Right lobe of liver (tissue), 6 donors: ENCODE measurements at regions not wholly inside any gene's neighbourhood (a gene's known extent, or its start where the extent isn't known, plus 50 kb on each side); places are given as distances from the start of the nearest gene placed in this dataset.

Experiments used
- ATAC-seq, 4 donors: fragments of 200-7000 bp; cut with Tn5 transposase; one replicate each; pipeline ENCODE4 v1.9.1; 2020; ENCODE audit warnings: mild to moderate bottlenecking in 4 of 4, moderate library complexity in 4 of 4
- DNase-seq, 3 donors: peaks; one replicate each; pipeline ENCODE4 v3.0.0-alpha.2; 2020
- H3K27ac ChIP-seq, 3 donors: fragments of 200-600 bp; one replicate each; pipeline ENCODE4 v1.8.0; 2022
- H3K27me3 ChIP-seq, 2 donors: fragments of 200-600 bp; one replicate each; pipeline ENCODE4 v1.8.0; 2022
- H3K36me3 ChIP-seq, 4 donors: fragments of 200-600 bp; sonication (generic) in 1 of 4; one replicate each; pipeline versions ENCODE4 v1.5.1 to v1.8.0; 2017 to 2022; ENCODE audit warnings: control low read depth in 1 of 4
- H3K4me1 ChIP-seq, 4 donors: fragments of 200-600 bp; sonication (generic) in 1 of 4; one replicate each; pipeline versions ENCODE4 v1.5.1 to v1.8.0; 2017 to 2022; ENCODE audit warnings: control low read depth in 1 of 4
- H3K4me3 ChIP-seq, 3 donors: fragments of 200-600 bp; one replicate each; pipeline ENCODE4 v1.8.0; 2022
- H3K9me3 ChIP-seq, 4 donors: fragments of 200-600 bp; sonication (generic) in 1 of 4; one replicate each; pipeline versions ENCODE4 v1.5.1 to v1.8.0; 2017 to 2022; ENCODE audit warnings: control low read depth in 1 of 4
- CTCF ChIP-seq, 4 donors: fragments of 200-600 bp in 3 of 4; fragments of 450-650 bp in 1 of 4; IDR thresholded peaks; one replicate each; pipeline versions ENCODE4 v1.5.1 to v1.8.0; 2016 to 2022; ENCODE audit warnings: antibody characterized with exemption in 4 of 4, mild to moderate bottlenecking in 2 of 4
- POLR2A ChIP-seq: fragments of 450-650 bp; IDR thresholded peaks from one replicate; pipeline ENCODE4 v1.6.1; 2017; ENCODE audit warnings: antibody characterized with exemption, mild to moderate bottlenecking
- whole genome bisulfite sequencing: methylation state at CpG from one replicate; pipeline ENCODE4 v1.1.6; 2018; ENCODE audit warnings: low coverage, low lambda C conversion rate; ENCODE audit not compliant: insufficient coverage; ENCODE audit errors: missing lambda C conversion rate; 5-methylcytosine and 5-hydroxymethylcytosine counted together
- intact Hi-C, 2 donors: fragments of 100-400 bp; cut with DNase I; formaldehyde crosslinking; loops; one replicate each; pipeline versions ENCODE4 v1.11.2 to v1.14.1; 2022
- donor health status: DM: no; HTN: yes; CAD: no.
- donor health status: DM: no; HTN: no; CAD: no.
- donor health status: DM: no; HTN: no; CAD: no.
- donor health status: DM: no; HTN: yes; CAD: no.
- donor health status: DM: no; HTN: yes; CAD: no.

GRCh38 chr7:12855036-12855435 is 167.6 kb downstream of the ARL4A start:
- ATAC-seq (no peak), DNase-seq (no peak)
- Histone ChIP-seq H3K9me3 (no peaks in the 10 kb centered on the region), H3K36me3 (no peaks in the 10 kb centered on the region), H3K27ac (no peak overlapping the region), H3K4me3 (no peak overlapping the region), H3K4me1 (no peaks in the 10 kb centered on the region), H3K27me3 (no peaks in the 10 kb centered on the region)
- TF ChIP-seq POLR2A (no peak), CTCF (IDR thresholded peaks at IDR 0.05) (no peak)
- intact Hi-C loops = no loop called here
- 72% methylated on average over 4 of the region's 4 CpGs for WGBS

DNA sequence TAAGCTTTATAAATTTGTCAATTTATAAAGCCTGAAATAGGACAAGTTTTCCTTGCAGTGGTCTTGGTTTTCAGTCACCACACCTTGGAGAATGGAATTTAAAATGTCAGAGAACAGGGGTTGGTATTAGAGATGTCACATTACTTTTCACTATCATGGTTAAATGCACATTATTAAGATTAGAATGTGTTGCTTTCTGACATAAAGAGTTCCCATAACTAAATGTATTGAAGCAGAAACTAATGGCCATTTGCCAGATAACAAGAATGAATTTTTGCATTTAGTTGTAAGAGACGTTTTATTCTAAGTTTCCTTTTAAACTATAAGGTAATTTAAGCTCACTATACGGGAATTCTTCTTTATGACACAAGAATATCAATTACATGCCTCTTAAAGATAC is 172.3 kb downstream of the ARL4A start:
- no peaks in the 10 kb centered on the region for H3K9me3 ChIP-seq
- no peak overlapping the region for H3K27ac ChIP-seq
- 80% methylated on average over 2 of the region's 2 CpGs for WGBS
- ATAC-seq (no peak), DNase-seq (no peak)
- H3K4me3 ChIP-seq = no peak overlapping the region
- no peaks in the 10 kb centered on the region for H3K36me3 ChIP-seq
- TF ChIP-seq POLR2A (no peak), CTCF (IDR thresholded peaks at IDR 0.05) (no peak)
- no peaks in the 10 kb centered on the region for H3K4me1 ChIP-seq
- no peaks in the 10 kb centered on the region for H3K27me3 ChIP-seq
- intact Hi-C loops = no loop called here

- DNase-seq = no peak
- Histone ChIP-seq H3K27me3 (no peaks in the 10 kb centered on the region), H3K27ac (no peak overlapping the region), H3K9me3 (no peaks in the 10 kb centered on the region), H3K36me3 (no peaks in the 10 kb centered on the region), H3K4me1 (no peaks in the 10 kb centered on the region), H3K4me3 (no peak overlapping the region)
- TF ChIP-seq CTCF (IDR thresholded peaks at IDR 0.05) (no peak), POLR2A (no peak)
- 40% methylated on average over 3 of the region's 3 CpGs for WGBS
- peak; percentile 40 to 66 (median 52) for ATAC-seq
- intact Hi-C loops = no loop called here
Measured at GRCh38 chr7:12861070-12861469, 173.6 kb downstream of the ARL4A start.

DNA sequence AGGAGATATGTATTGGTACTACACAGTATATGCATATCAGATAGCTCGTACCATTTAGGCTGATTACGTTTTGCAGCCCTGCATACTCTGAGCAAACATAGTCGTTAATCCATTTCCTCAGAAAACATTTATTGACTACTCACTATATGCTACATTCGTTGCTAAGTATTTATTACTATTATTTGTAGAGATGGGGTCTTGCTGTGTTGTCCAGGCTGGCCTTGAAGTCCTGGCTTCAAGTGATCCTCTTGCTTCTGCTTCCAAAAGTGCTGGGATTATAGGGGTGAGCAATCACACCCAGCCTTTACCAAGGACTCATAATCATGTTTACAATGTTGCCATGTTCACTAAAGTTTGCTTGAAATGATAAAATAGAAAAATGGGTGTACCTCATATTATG is 174.7 kb downstream of the ARL4A start:
- intact Hi-C loops = no loop called here
- Histone ChIP-seq H3K27me3 (no peaks in the 10 kb centered on the region), H3K27ac (no peak overlapping the region), H3K4me1 (no peaks in the 10 kb centered on the region), H3K4me3 (no peak overlapping the region), H3K9me3 (no peaks in the 10 kb centered on the region), H3K36me3 (no peaks in the 10 kb centered on the region)
- DNase-seq = no peak
- TF ChIP-seq POLR2A = no peak
- no peak for TF ChIP-seq CTCF (IDR thresholded peaks at IDR 0.05)
- WGBS = 64% methylated on average over 4 of the region's 4 CpGs
- no peak for ATAC-seq

DNA sequence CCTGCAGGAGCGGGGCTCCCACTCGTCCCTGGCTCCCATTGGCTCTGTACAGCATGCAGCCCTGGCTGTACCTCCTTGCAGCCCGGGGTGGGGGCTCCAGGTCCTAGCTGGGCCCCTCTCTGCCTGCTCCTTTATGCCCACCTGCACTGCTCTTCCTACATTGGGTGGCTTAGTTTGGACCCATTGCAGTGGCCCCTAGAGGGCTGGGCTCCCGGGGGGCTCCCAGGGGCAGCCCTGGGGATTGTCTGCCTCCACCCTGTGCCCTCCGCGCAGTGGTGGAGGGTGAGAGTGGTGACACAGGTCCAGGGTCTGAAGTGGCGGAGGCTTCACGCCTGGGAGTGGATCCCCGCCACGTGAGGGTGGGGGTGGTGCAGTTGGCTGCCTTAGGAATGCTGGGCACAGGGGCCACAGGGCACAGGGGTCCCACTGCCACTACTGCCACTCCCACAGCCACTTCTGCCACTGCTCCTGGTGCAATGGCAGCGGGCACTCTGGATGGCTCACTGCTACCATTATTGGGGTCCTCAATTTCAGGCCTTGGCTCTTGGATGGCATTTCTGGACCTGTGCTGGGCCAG is 177.1 kb downstream of the ARL4A start:
- TF ChIP-seq CTCF (IDR thresholded peaks at IDR 0.05) (no peak), POLR2A (no peak)
- Histone ChIP-seq H3K27me3 (no peaks in the 10 kb centered on the region), H3K27ac (no peak overlapping the region), H3K36me3 (no peaks in the 10 kb centered on the region), H3K9me3 (no peaks in the 10 kb centered on the region), H3K4me1 (no peaks in the 10 kb centered on the region), H3K4me3 (no peak overlapping the region)
- ATAC-seq = peak in 1 of 4 donors; percentile 28
- intact Hi-C loops = no loop called here
- no peak for DNase-seq
- WGBS = no CpG with 5 or more reads among the region's 11 CpGs
